ENCODE measurements at regions not wholly inside any gene's neighbourhood (a gene's known extent, or its start where the extent isn't known, plus 50 kb on each side); places are given as distances from the start of the nearest gene placed in this dataset.

DNA sequence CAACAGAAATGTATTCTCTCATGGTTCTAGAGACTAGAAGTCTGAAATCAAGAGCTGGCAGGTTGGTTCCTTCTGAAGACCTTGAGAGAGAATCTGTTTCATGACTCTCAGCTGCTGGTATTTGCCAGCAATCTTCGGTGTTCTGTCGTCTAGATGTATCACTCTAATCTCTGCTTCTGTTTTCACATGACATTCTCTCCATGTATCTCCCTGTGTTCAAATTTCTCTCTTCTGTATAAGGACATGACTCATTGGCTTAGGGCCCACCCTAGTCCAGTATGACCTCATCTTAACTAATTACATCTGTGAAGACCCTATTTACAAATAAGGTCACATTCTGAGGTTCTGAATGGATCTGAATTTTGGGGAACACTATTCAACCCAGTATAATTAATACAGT, 82.3 kb downstream of the ANKRD7 start:
- no peak overlapping the region for H3K27ac Mint-ChIP-seq
- no peaks in the 10 kb centered on the region for H3K4me1 ChIP-seq (ENCODE audit: control insufficient read depth in 2 of 2, insufficient read depth in 2 of 2, low read length in 2 of 2)
- no peaks in the 10 kb centered on the region for H3K79me2 ChIP-seq (ENCODE audit: control insufficient read depth, insufficient read depth, low read length)
- H3K4me1 Mint-ChIP-seq: no peaks in the 10 kb centered on the region
- WGBS (ENCODE audit: insufficient coverage): 79% methylated on average over 2 of the region's 2 CpGs
- ATAC-seq (ENCODE audit: low read depth) (no peak), DNase-seq (no peak)
- H4K20me1 ChIP-seq (ENCODE audit: control insufficient read depth, insufficient read depth, low read length, poor library complexity, severe bottlenecking): no peaks in the 10 kb centered on the region
- peaks cover 0 to 6% (median 0%) of the 10 kb centered on the region in 3 donors for H3K9me3 ChIP-seq (ENCODE audit: control extremely low read depth in 1 of 3, control insufficient read depth in 2 of 3, insufficient read depth in 1 of 3, low read length in 2 of 3)
- no peaks in the 10 kb centered on the region for H3K27me3 ChIP-seq (replicated peaks in 1 of 4; ENCODE audit: control extremely low read depth in 1 of 4, control insufficient read depth in 3 of 4, insufficient read depth in 4 of 4, low read length in 3 of 4)
- no peak overlapping the region for H3K4me2 ChIP-seq (replicated peaks; ENCODE audit: low read depth, low read length, poor library complexity, severe bottlenecking)
- H3K4me3 ChIP-seq (ENCODE audit: control extremely low read depth in 1 of 5, extremely low read depth in 1 of 5, insufficient read depth in 1 of 5, low read depth in 2 of 5, low read length in 4 of 5): no peak overlapping the region
- no peak for TF ChIP-seq CTCF (IDR thresholded peaks at IDR 0.05)
- TF ChIP-seq EZH2 (IDR thresholded peaks at IDR 0.05; ENCODE audit: borderline replicate concordance, insufficient read depth, low read depth, low read length, poor library complexity, severe bottlenecking): no peak
- H3K36me3 ChIP-seq (replicated peaks in 1 of 2; ENCODE audit: control extremely low read depth in 1 of 2, control insufficient read depth in 1 of 2, extremely low read depth in 1 of 2, insufficient read depth in 2 of 2, low read length in 1 of 2): no peaks in the 10 kb centered on the region
- H3K27ac ChIP-seq (ENCODE audit: low read length in 2 of 2): no peak overlapping the region
- H2AFZ ChIP-seq (ENCODE audit: insufficient read depth, low read depth, low read length, poor library complexity, severe bottlenecking): no peak overlapping the region
- intact Hi-C loops (cut with micrococcal nuclease): no loop called here
- peaks cover 15% of the 10 kb centered on the region for H3K27me3 Mint-ChIP-seq
- H3K9ac ChIP-seq (ENCODE audit: low read length): no peak overlapping the region
- H3K9me3 Mint-ChIP-seq (ENCODE audit: insufficient read depth): peaks cover 9% of the 10 kb centered on the region
- ChIA-PET POLR2A (no interaction called here), CTCF (no interaction called here)
- H3K4me3 Mint-ChIP-seq: no peak overlapping the region

- Mint-ChIP-seq H3K4me3 (no peak overlapping the region), H3K4me1 (no peaks in the 10 kb centered on the region), H3K27ac (no peak overlapping the region), H3K27me3 (peaks cover 12% of the 10 kb centered on the region), H3K9me3 (ENCODE audit: insufficient read depth) (peaks cover 12% of the 10 kb centered on the region)
- Histone ChIP-seq H3K4me3 (ENCODE audit: control extremely low read depth in 1 of 5, extremely low read depth in 1 of 5, insufficient read depth in 1 of 5, low read depth in 2 of 5, low read length in 4 of 5) (no peak overlapping the region), H3K9me3 (ENCODE audit: control extremely low read depth in 1 of 3, control insufficient read depth in 2 of 3, insufficient read depth in 1 of 3, low read length in 2 of 3) (peaks cover 0 to 6% (median 0%) of the 10 kb centered on the region in 3 donors), H3K27ac (ENCODE audit: low read length in 2 of 2) (no peak overlapping the region), H4K20me1 (ENCODE audit: control insufficient read depth, insufficient read depth, low read length, poor library complexity, severe bottlenecking) (no peaks in the 10 kb centered on the region), H3K79me2 (ENCODE audit: control insufficient read depth, insufficient read depth, low read length) (no peaks in the 10 kb centered on the region), H3K36me3 (replicated peaks in 1 of 2; ENCODE audit: control extremely low read depth in 1 of 2, control insufficient read depth in 1 of 2, extremely low read depth in 1 of 2, insufficient read depth in 2 of 2, low read length in 1 of 2) (no peaks in the 10 kb centered on the region), H2AFZ (ENCODE audit: insufficient read depth, low read depth, low read length, poor library complexity, severe bottlenecking) (no peak overlapping the region), H3K27me3 (replicated peaks in 1 of 4; ENCODE audit: control extremely low read depth in 1 of 4, control insufficient read depth in 3 of 4, insufficient read depth in 4 of 4, low read length in 3 of 4) (no peaks in the 10 kb centered on the region), H3K9ac (ENCODE audit: low read length) (no peak overlapping the region), H3K4me1 (ENCODE audit: control insufficient read depth in 2 of 2, insufficient read depth in 2 of 2, low read length in 2 of 2) (no peaks in the 10 kb centered on the region), H3K4me2 (replicated peaks; ENCODE audit: low read depth, low read length, poor library complexity, severe bottlenecking) (no peak overlapping the region)
- no CpG with 5 or more reads among the region's 1 CpG for WGBS (ENCODE audit: insufficient coverage)
- TF ChIP-seq EZH2 (IDR thresholded peaks at IDR 0.05; ENCODE audit: borderline replicate concordance, insufficient read depth, low read depth, low read length, poor library complexity, severe bottlenecking) (no peak), CTCF (IDR thresholded peaks at IDR 0.05) (no peak)
- ChIA-PET POLR2A (no interaction called here), CTCF (no interaction called here)
- DNase-seq (no peak), ATAC-seq (ENCODE audit: low read depth) (no peak)
- intact Hi-C loops (cut with micrococcal nuclease): no loop called here
Measured at GRCh38 chr7:118311121-118311836, 86.8 kb downstream of the ANKRD7 start.
